CD4-positive, alpha-beta T cell (primary cell): ENCODE measurements at regions not wholly inside any gene's neighbourhood (a gene's known extent, or its start where the extent isn't known, plus 50 kb on each side); places are given as distances from the start of the nearest gene placed in this dataset.

ENCODE experiments used
- ATAC-seq: fragments of 200-7000 bp; cut with Tn5 transposase; one replicate; pipeline ENCODE4 v1.10.0; 2022; ENCODE audit warnings: mild to moderate bottlenecking; ENCODE audit not compliant: poor library complexity
- CTCF ChIA-PET: fragments of 350-600 bp; sonication (Branson Sonifier 250); formaldehyde crosslinking; loops from one replicate; lab custom pipeline; 2021; ENCODE audit warnings: antibody characterized with exemption, inconsistent platforms; lab: Charles Lee
- POLR2A ChIA-PET: fragments of 350-600 bp; sonication (Branson Sonifier 250); formaldehyde crosslinking; loops from one replicate; lab custom pipeline; 2021; ENCODE audit warnings: antibody characterized with exemption, inconsistent platforms; lab: Charles Lee
- DNase-seq, 14 experiments: peaks; one replicate each; pipeline ENCODE4 v3.0.0-alpha.2; 2013 to 2020; ENCODE audit warnings: mixed read lengths in 2 of 14
- H3K27ac ChIP-seq, 2 donors: one replicate each; pipeline versions ENCODE4 v1.5.1 to v1.7.0; 2013; ENCODE audit warnings: low read length in 2 of 2, low read depth in 1 of 2, mild to moderate bottlenecking in 1 of 2
- H3K27me3 ChIP-seq, 2 experiments: 1 replicate in 1 of 2; 2 replicates in 1 of 2; pipeline versions ENCODE4 v1.6.1 to v1.7.0; 2013; ENCODE audit warnings: low read length in 2 of 2, control low read depth in 1 of 2, mild to moderate bottlenecking in 1 of 2, moderate library complexity in 1 of 2; ENCODE audit not compliant: insufficient read depth in 2 of 2, control insufficient read depth in 1 of 2
- H3K36me3 ChIP-seq: one replicate; pipeline ENCODE4 v1.6.1; 2013; ENCODE audit warnings: low read length, control low read depth; ENCODE audit not compliant: insufficient read depth
- H3K4me1 ChIP-seq: one replicate; pipeline ENCODE4 v1.6.1; 2013; ENCODE audit warnings: low read length, control low read depth; ENCODE audit not compliant: insufficient read depth
- H3K4me3 ChIP-seq: one replicate; pipeline ENCODE4 v1.5.1; 2013; ENCODE audit warnings: mild to moderate bottlenecking, low read length, moderate library complexity
- H3K9me3 ChIP-seq, 2 experiments: 1 replicate in 1 of 2; 2 replicates in 1 of 2; pipeline versions ENCODE4 v1.6.1 to v1.7.0; 2013; ENCODE audit warnings: low read length in 2 of 2, mild to moderate bottlenecking in 2 of 2, control low read depth in 1 of 2, moderate library complexity in 1 of 2; ENCODE audit not compliant: control insufficient read depth in 1 of 2, insufficient read depth in 1 of 2
- H3K27ac Mint-ChIP-seq: one replicate; pipeline ENCODE4 v1.8.0; 2020; ENCODE audit warnings: mixed read lengths
- H3K27me3 Mint-ChIP-seq: one replicate; pipeline ENCODE4 v1.8.0; 2021; ENCODE audit warnings: mixed read lengths
- H3K36me3 Mint-ChIP-seq: one replicate; pipeline ENCODE4 v1.8.0; 2021; ENCODE audit warnings: low read depth, mixed read lengths
- H3K4me1 Mint-ChIP-seq: one replicate; pipeline ENCODE4 v1.8.0; 2021; ENCODE audit warnings: low read depth, mixed read lengths
- H3K4me3 Mint-ChIP-seq: one replicate; pipeline ENCODE4 v1.8.0; 2020; ENCODE audit warnings: mild to moderate bottlenecking, mixed read lengths
- H3K9me3 Mint-ChIP-seq: one replicate; pipeline ENCODE4 v1.8.0; 2020; ENCODE audit warnings: mixed read lengths
- CTCF ChIP-seq: fragments of 200-600 bp; IDR thresholded peaks from one replicate; pipeline ENCODE4 v1.8.0; 2022; ENCODE audit warnings: antibody characterized with exemption, mild to moderate bottlenecking
- intact Hi-C, 2 experiments: fragments of 100-400 bp; cut with DNase I in 1 of 2; cut with micrococcal nuclease in 1 of 2; formaldehyde crosslinking; loops; one replicate each; pipeline versions ENCODE4 v1.15.1 to v1.9.0; 2023 to 2025; cut with DNase I, micrococcal nuclease

GRCh38 chr6:91860541-91861335 is 1273.9 kb upstream of the MAP3K7 start:
- Mint-ChIP-seq H3K27ac (no peak overlapping the region), H3K36me3 (no peaks in the 10 kb centered on the region), H3K4me1 (no peaks in the 10 kb centered on the region), H3K9me3 (peaks cover 4% of the 10 kb centered on the region), H3K27me3 (no peaks in the 10 kb centered on the region), H3K4me3 (no peak overlapping the region)
- Histone ChIP-seq H3K4me1 (no peaks in the 10 kb centered on the region), H3K36me3 (no peaks in the 10 kb centered on the region), H3K9me3 (peaks cover 2 to 4% of the 10 kb centered on the region in 2 experiments), H3K27me3 (no peaks in the 10 kb centered on the region), H3K27ac (no peak overlapping the region), H3K4me3 (no peak overlapping the region)
- ATAC-seq (no peak), DNase-seq (no peak)
- ChIA-PET POLR2A (no interaction called here), CTCF (interaction anchor here (1.4 kb wide), 1 partner anchor 9 kb away, joined by 3 read pairs; no protein-coding TSS in a partner anchor)
- no peak for TF ChIP-seq CTCF
- intact Hi-C loops = no loop called here

GRCh38 chr6:91852252-91852651 is 1265.4 kb upstream of the MAP3K7 start:
- no peak overlapping the region for H3K4me3 ChIP-seq
- no peak overlapping the region for H3K27ac ChIP-seq
- intact Hi-C loops = no loop called here
- Mint-ChIP-seq H3K27ac (no peak overlapping the region), H3K27me3 (no peaks in the 10 kb centered on the region), H3K4me3 (no peak overlapping the region), H3K9me3 (peaks cover 2% of the 10 kb centered on the region), H3K36me3 (no peaks in the 10 kb centered on the region), H3K4me1 (no peaks in the 10 kb centered on the region)
- ChIA-PET POLR2A (no interaction called here), CTCF (interaction anchor here (1.3 kb wide), 1 partner anchor 8 kb away, joined by 3 read pairs; no protein-coding TSS in a partner anchor)
- peaks cover 0 to 6% of the 10 kb centered on the region in 2 experiments for H3K9me3 ChIP-seq
- no peak for DNase-seq
- no peak for TF ChIP-seq CTCF
- ATAC-seq = no peak
- no peaks in the 10 kb centered on the region for H3K27me3 ChIP-seq
- H3K36me3 ChIP-seq = no peaks in the 10 kb centered on the region
- no peaks in the 10 kb centered on the region for H3K4me1 ChIP-seq

- intact Hi-C loops = no loop called here
- no peak for TF ChIP-seq CTCF
- Mint-ChIP-seq H3K27ac (no peak overlapping the region), H3K4me1 (no peaks in the 10 kb centered on the region), H3K36me3 (no peaks in the 10 kb centered on the region), H3K27me3 (no peaks in the 10 kb centered on the region), H3K4me3 (no peak overlapping the region), H3K9me3 (peaks cover 6% of the 10 kb centered on the region)
- CTCF ChIA-PET = no interaction called here
- Histone ChIP-seq H3K27ac (no peak overlapping the region), H3K9me3 (no peaks in the 10 kb centered on the region), H3K36me3 (no peaks in the 10 kb centered on the region), H3K4me3 (no peak overlapping the region), H3K27me3 (no peaks in the 10 kb centered on the region), H3K4me1 (no peaks in the 10 kb centered on the region)
- POLR2A ChIA-PET = no interaction called here
- DNase-seq (no peak), ATAC-seq (no peak)
Observed at GRCh38 chr6:91834813-91835212, 1247.9 kb upstream of the MAP3K7 start.
